CD14-positive monocyte (primary cell): ENCODE measurements at regions not wholly inside any gene's neighbourhood (a gene's known extent, or its start where the extent isn't known, plus 50 kb on each side); places are given as distances from the start of the nearest gene placed in this dataset.

Experiments
- DNase-seq, 3 donors: peaks; one replicate each; pipeline ENCODE4 v3.0.0-alpha.2; 2011 to 2022
- H2AFZ ChIP-seq: 2 replicates; pipeline ENCODE4 v1.6.0; 2012; ENCODE audit warnings: mild to moderate bottlenecking, low read depth, low read length, inconsistent platforms; ENCODE audit not compliant: insufficient read depth, poor library complexity, severe bottlenecking
- H3K27ac ChIP-seq, 2 donors: 1 replicate in 1 of 2; 2 replicates in 1 of 2; pipeline ENCODE4 v1.5.1; 2012 to 2013; ENCODE audit warnings: low read length in 2 of 2, control low read depth in 1 of 2, inconsistent platforms in 1 of 2, low read depth in 1 of 2, mild to moderate bottlenecking in 1 of 2
- H3K27me3 ChIP-seq, 2 donors: one replicate each; pipeline versions ENCODE4 v1.6.0 to v1.6.1; 2011 to 2013; ENCODE audit warnings: low read length in 2 of 2; ENCODE audit not compliant: control insufficient read depth in 2 of 2, insufficient read depth in 2 of 2
- H3K36me3 ChIP-seq, 2 donors: replicated peaks in 1 of 2; 1 replicate in 1 of 2; 2 replicates in 1 of 2; pipeline versions ENCODE4 v1.5.1 to v1.6.1; 2012 to 2013; ENCODE audit warnings: low read length in 2 of 2, control low read depth in 1 of 2, inconsistent platforms in 1 of 2, mild to moderate bottlenecking in 1 of 2; ENCODE audit not compliant: insufficient read depth in 2 of 2, control insufficient read depth in 1 of 2
- H3K4me1 ChIP-seq, 2 donors: 1 replicate in 1 of 2; 2 replicates in 1 of 2; pipeline versions ENCODE4 v1.5.1 to v1.6.1; 2012 to 2013; ENCODE audit warnings: low read length in 2 of 2, control low read depth in 1 of 2, inconsistent platforms in 1 of 2, mild to moderate bottlenecking in 1 of 2, moderate library complexity in 1 of 2; ENCODE audit not compliant: insufficient read depth in 2 of 2, control insufficient read depth in 1 of 2
- H3K4me2 ChIP-seq: replicated peaks from 2 replicates; pipeline ENCODE3; 2012; ENCODE audit warnings: low read length, moderate library complexity, mild to moderate bottlenecking; ENCODE audit not compliant: poor library complexity, severe bottlenecking; ENCODE audit errors: extremely low read depth
- H3K4me3 ChIP-seq, 3 experiments: fragments of 200-600 bp in 1 of 3; sonication (generic) in 1 of 3; replicated peaks in 1 of 3; 1 replicate in 2 of 3; 2 replicates in 1 of 3; pipeline ENCODE4 v1.5.1; 2011 to 2013; ENCODE audit warnings: low read length in 3 of 3, mild to moderate bottlenecking in 3 of 3, control low read depth in 2 of 3, low read depth in 2 of 3, inconsistent platforms in 1 of 3, moderate library complexity in 1 of 3
- H3K79me2 ChIP-seq: 2 replicates; pipeline ENCODE4 v1.6.0; 2012; ENCODE audit warnings: mild to moderate bottlenecking, control low read depth, inconsistent platforms, low read length, moderate library complexity; ENCODE audit not compliant: insufficient read depth
- H3K9ac ChIP-seq: 2 replicates; pipeline ENCODE4 v1.6.0; 2017; ENCODE audit warnings: low read length, mild to moderate bottlenecking; ENCODE audit not compliant: insufficient read depth, poor library complexity, severe bottlenecking
- H3K9me3 ChIP-seq, 2 donors: replicated peaks in 1 of 2; 1 replicate in 1 of 2; 2 replicates in 1 of 2; pipeline versions ENCODE4 v1.5.1 to v1.6.1; 2012 to 2013; ENCODE audit warnings: low read length in 2 of 2, control low read depth in 1 of 2; ENCODE audit not compliant: control insufficient read depth in 1 of 2, insufficient read depth in 1 of 2
- H4K20me1 ChIP-seq: 2 replicates; pipeline ENCODE4 v1.6.0; 2012; ENCODE audit warnings: mild to moderate bottlenecking, low read length, control low read depth, moderate library complexity; ENCODE audit not compliant: insufficient read depth
- H3K27ac Mint-ChIP-seq, 7 donors: one replicate each; pipeline ENCODE4 v1.8.0; 2020; ENCODE audit warnings: mild to moderate bottlenecking in 7 of 7, mixed read lengths in 7 of 7, moderate library complexity in 6 of 7, inconsistent platforms in 2 of 7
- H3K27me3 Mint-ChIP-seq, 3 donors: one replicate each; pipeline ENCODE4 v1.8.0; 2021 to 2022; ENCODE audit warnings: low read depth in 3 of 3, mild to moderate bottlenecking in 3 of 3, mixed read lengths in 3 of 3, moderate library complexity in 3 of 3, inconsistent platforms in 1 of 3
- H3K36me3 Mint-ChIP-seq, 2 donors: one replicate each; pipeline ENCODE4 v1.8.0; 2020; ENCODE audit warnings: mixed read lengths in 2 of 2, inconsistent platforms in 1 of 2, mild to moderate bottlenecking in 1 of 2
- H3K4me1 Mint-ChIP-seq: one replicate; pipeline ENCODE4 v1.8.0; 2020; ENCODE audit warnings: mild to moderate bottlenecking, mixed read lengths
- H3K4me3 Mint-ChIP-seq, 2 donors: one replicate each; pipeline ENCODE4 v1.8.0; 2020; ENCODE audit warnings: mild to moderate bottlenecking in 2 of 2, mixed read lengths in 2 of 2, moderate library complexity in 1 of 2
- H3K9me3 Mint-ChIP-seq, 7 donors: one replicate each; pipeline ENCODE4 v1.8.0; 2020 to 2022; ENCODE audit warnings: mixed read lengths in 7 of 7, mild to moderate bottlenecking in 6 of 7, moderate library complexity in 6 of 7, inconsistent platforms in 2 of 7
- CTCF ChIP-seq: fragments of 200-600 bp; IDR thresholded peaks from one replicate; pipeline ENCODE4 v1.8.0; 2022; ENCODE audit warnings: antibody characterized with exemption, mild to moderate bottlenecking
- WGBS: methylation state at CpG from one replicate; pipeline ENCODE4 v1.1.5; 2013; ENCODE audit warnings: missing lambda C conversion rate; ENCODE audit not compliant: insufficient coverage; 5-methylcytosine and 5-hydroxymethylcytosine counted together
- intact Hi-C, 2 donors: fragments of 100-400 bp; cut with micrococcal nuclease; formaldehyde crosslinking; loops; one replicate each; pipeline versions ENCODE4 v1.15.0 to v1.15.1; 2023

GRCh38 chr14:28603606-28604005, 163.0 kb upstream of the FOXG1 start:
- WGBS = no CpG with 5 or more reads among the region's 6 CpGs
- intact Hi-C loops = no loop called here

GRCh38 chr14:28607661-28608060, 158.9 kb upstream of the FOXG1 start:
- TF ChIP-seq CTCF = no peak
- no peaks in the 10 kb centered on the region for H3K36me3 Mint-ChIP-seq
- no peaks in the 10 kb centered on the region for H3K4me1 Mint-ChIP-seq
- H3K4me3 Mint-ChIP-seq = no peak overlapping the region
- no peaks in the 10 kb centered on the region for H3K9me3 Mint-ChIP-seq
- no peak overlapping the region for H3K27ac Mint-ChIP-seq
- no peaks in the 10 kb centered on the region for H3K4me1 ChIP-seq
- intact Hi-C loops = no loop called here
- no peak overlapping the region for H3K9ac ChIP-seq
- H2AFZ ChIP-seq = no peak overlapping the region
- no peaks in the 10 kb centered on the region for H3K36me3 ChIP-seq
- H3K27me3 Mint-ChIP-seq = peaks cover 0 to 1% (median 0%) of the 10 kb centered on the region in 3 donors
- H4K20me1 ChIP-seq = no peaks in the 10 kb centered on the region
- no peak for DNase-seq
- no peak overlapping the region for H3K4me2 ChIP-seq
- H3K27me3 ChIP-seq = no peaks in the 10 kb centered on the region
- H3K79me2 ChIP-seq = no peaks in the 10 kb centered on the region
- 71% methylated on average over 1 of the region's 5 CpGs for WGBS
- H3K27ac ChIP-seq = no peak overlapping the region
- no peaks in the 10 kb centered on the region for H3K9me3 ChIP-seq
- H3K4me3 ChIP-seq = no peak overlapping the region

More at GRCh38 chr14:28603606-28604005, 163.0 kb upstream of the FOXG1 start:
- H3K79me2 ChIP-seq = no peaks in the 10 kb centered on the region
- H3K4me2 ChIP-seq = no peak overlapping the region
- H3K4me3 Mint-ChIP-seq = no peak overlapping the region
- H3K27me3 ChIP-seq = no peaks in the 10 kb centered on the region
- H3K4me1 Mint-ChIP-seq = no peaks in the 10 kb centered on the region
- no peak overlapping the region for H3K27ac Mint-ChIP-seq
- H4K20me1 ChIP-seq = no peaks in the 10 kb centered on the region
- peaks cover 0 to 2% (median 1%) of the 10 kb centered on the region in 3 donors for H3K27me3 Mint-ChIP-seq
- H3K27ac ChIP-seq = no peak overlapping the region
- H3K4me1 ChIP-seq = no peaks in the 10 kb centered on the region
- no peak overlapping the region for H3K4me3 ChIP-seq
- H3K9ac ChIP-seq = no peak overlapping the region
- no peaks in the 10 kb centered on the region for H3K36me3 Mint-ChIP-seq
- H3K9me3 Mint-ChIP-seq = no peaks in the 10 kb centered on the region
- no peaks in the 10 kb centered on the region for H3K36me3 ChIP-seq
- H3K9me3 ChIP-seq = no peaks in the 10 kb centered on the region
- TF ChIP-seq CTCF = no peak
- no peak for DNase-seq
- H2AFZ ChIP-seq = no peak overlapping the region
